K562 (cell line): ENCODE measurements at regions not wholly inside any gene's neighbourhood (a gene's known extent, or its start where the extent isn't known, plus 50 kb on each side); places are given as distances from the start of the nearest gene placed in this dataset.

ENCODE experiments used
- ATAC-seq: fragments of 200-7000 bp; cut with Tn5 transposase; 3 replicates; pipeline ENCODE4 v1.9.1; 2020; ENCODE audit warnings: moderate library complexity
- BruUV-seq: library from RNA; stranded (reverse); fragments of 400-500 nt; replicated peaks from 2 replicates; lab custom pipeline; 2021; lab: Mats Ljungman, UMichigan
- CTCF ChIA-PET: fragments of 300-600 bp; formaldehyde crosslinking; extraction: SDS; loops from one replicate; lab custom pipeline; 2021; ENCODE audit warnings: low intra/inter-chr PET ratio; lab: Yijun Ruan, JAX
- POLR2A ChIA-PET: fragments of 300-600, 350-650 bp; sonication (Branson Sonifier 250); formaldehyde crosslinking; extraction: SDS; loops from one replicate; lab custom pipeline; 2021; ENCODE audit warnings: antibody characterized with exemption, inconsistent platforms; lab: Yijun Ruan, JAX
- DNase-seq, 4 experiments: peaks; one replicate each; pipeline versions ENCODE4 v3.0.0 to v3.0.0-alpha.2; 2011 to 2018; ENCODE audit warnings: low spot score in 3 of 4, mixed read lengths in 3 of 4; ENCODE audit errors: extremely low read depth in 1 of 4
- FAIRE-seq: peaks from 2 replicates; lab custom pipeline; 2011; peaks lifted over from hg19 to GRCh38; lab: Jason Lieb, UNC
- H2AFZ ChIP-seq: 2 replicates; pipeline ENCODE4 v1.6.0; 2011; ENCODE audit warnings: low read depth, low read length, control low read depth, inconsistent platforms
- H3K27ac ChIP-seq: fragments of 200-600 bp; 3 replicates; pipeline ENCODE4 v1.8.0; 2011; ENCODE audit warnings: low read depth, mild to moderate bottlenecking, control low read depth, inconsistent platforms, low read length, moderate library complexity, mixed read lengths; ENCODE audit errors: extremely low read depth
- H3K27me3 ChIP-seq, 2 experiments: fragments of 300-600 bp in 1 of 2; 2 replicates in 1 of 2; 3 replicates in 1 of 2; pipeline versions ENCODE4 v1.6.0 to v1.8.0; 2011; ENCODE audit warnings: inconsistent platforms in 2 of 2, low read length in 2 of 2, mild to moderate bottlenecking in 1 of 2, mixed read lengths in 1 of 2, moderate library complexity in 1 of 2; ENCODE audit not compliant: control insufficient read depth in 2 of 2, insufficient read depth in 2 of 2
- H3K36me3 ChIP-seq: fragments of 300-600 bp; 3 replicates; pipeline ENCODE4 v1.8.0; 2011; ENCODE audit warnings: mild to moderate bottlenecking, low read length, inconsistent platforms; ENCODE audit not compliant: control insufficient read depth, insufficient read depth
- H3K4me1 ChIP-seq, 2 experiments: fragments of 200-600 bp in 1 of 2; replicated peaks in 1 of 2; 2 replicates in 1 of 2; 3 replicates in 1 of 2; pipeline versions ENCODE4 v1.5.1 to v1.8.0; 2011; ENCODE audit warnings: inconsistent platforms in 2 of 2, low read length in 2 of 2, mild to moderate bottlenecking in 1 of 2, mixed read lengths in 1 of 2, moderate library complexity in 1 of 2; ENCODE audit not compliant: control insufficient read depth in 2 of 2, insufficient read depth in 2 of 2
- H3K4me2 ChIP-seq: 2 replicates; pipeline ENCODE4 v1.6.1; 2011; ENCODE audit warnings: low read length, control low read depth, inconsistent platforms, mixed read lengths; ENCODE audit not compliant: insufficient read depth
- H3K4me3 ChIP-seq: fragments of 200-600 bp; sonication (generic), shearing (Covaris generic); 2 replicates; pipeline ENCODE4 v1.5.1; 2016; ENCODE audit warnings: control low read depth, inconsistent platforms
- H3K79me2 ChIP-seq: fragments of 200-600 bp; 3 replicates; pipeline ENCODE4 v1.8.0; 2011; ENCODE audit warnings: low read length, inconsistent platforms; ENCODE audit not compliant: control insufficient read depth, insufficient read depth
- H3K9ac ChIP-seq, 2 experiments: 2 replicates each; pipeline versions ENCODE4 v1.6.0 to v1.6.1; 2011; ENCODE audit warnings: low read depth in 2 of 2, low read length in 2 of 2, control low read depth in 1 of 2, inconsistent platforms in 1 of 2, mild to moderate bottlenecking in 1 of 2, mixed read lengths in 1 of 2; ENCODE audit not compliant: insufficient read depth in 1 of 2
- H3K9me1 ChIP-seq: one replicate; pipeline ENCODE4 v1.6.0; 2011; ENCODE audit warnings: inconsistent platforms, mild to moderate bottlenecking, low read length, moderate library complexity; ENCODE audit not compliant: control insufficient read depth, insufficient read depth
- H3K9me3 ChIP-seq: replicated peaks from 2 replicates; pipeline ENCODE4 v1.5.1; 2011; ENCODE audit warnings: low read depth, low read length, inconsistent platforms; ENCODE audit not compliant: control insufficient read depth, insufficient read depth
- H4K20me1 ChIP-seq: replicated peaks from 2 replicates; pipeline ENCODE4 v1.6.1; 2011; ENCODE audit warnings: low read length, inconsistent platforms, mixed read lengths; ENCODE audit not compliant: control insufficient read depth, insufficient read depth
- NR2C1 ChIP-seq, 2 experiments: fragments of 450-650 bp; IDR thresholded peaks; 2 replicates each; pipeline ENCODE4 v1.6.1; 2017; ENCODE audit warnings: mild to moderate bottlenecking in 2 of 2, antibody characterized with exemption in 1 of 2, inconsistent platforms in 1 of 2, missing compliant biosample characterization in 1 of 2, missing genetic modification characterization in 1 of 2
- WGBS: fragments of 100-300 bp; shearing (Covaris generic); methylation state at CpG from one replicate; pipeline ENCODE4 v1.1.6; 2016; ENCODE audit warnings: low coverage, mixed read lengths; ENCODE audit not compliant: insufficient coverage; ENCODE audit errors: missing lambda C conversion rate; 5-methylcytosine and 5-hydroxymethylcytosine counted together
- in situ Hi-C: fragments of 300-500 bp; cut with MboI; formaldehyde crosslinking; loops from 4 replicates; pipeline ENCODE4 v1.15.0; 2018; ENCODE audit warnings: inconsistent platforms, mixed read lengths
- intact Hi-C: fragments of 100-400 bp; cut with micrococcal nuclease; formaldehyde crosslinking; loops from 2 replicates; pipeline ENCODE4 v1.14.2; 2022
- TF ChIP-seq, protein P1 (sequence below), 3 experiments: IDR thresholded peaks in 2 of 3; conservative IDR thresholded peaks in 1 of 3; 2 replicates each; pipeline ENCODE4 v1.5.1; 2011 to 2012; ENCODE audit warnings: low read length in 3 of 3, mild to moderate bottlenecking in 3 of 3, control low read depth in 2 of 3, improper control_type of control experiment in 1 of 3, inconsistent platforms in 1 of 3, low read depth in 1 of 3, mixed read lengths in 1 of 3, moderate library complexity in 1 of 3; ENCODE audit not compliant: insufficient read depth in 2 of 3

DNA sequence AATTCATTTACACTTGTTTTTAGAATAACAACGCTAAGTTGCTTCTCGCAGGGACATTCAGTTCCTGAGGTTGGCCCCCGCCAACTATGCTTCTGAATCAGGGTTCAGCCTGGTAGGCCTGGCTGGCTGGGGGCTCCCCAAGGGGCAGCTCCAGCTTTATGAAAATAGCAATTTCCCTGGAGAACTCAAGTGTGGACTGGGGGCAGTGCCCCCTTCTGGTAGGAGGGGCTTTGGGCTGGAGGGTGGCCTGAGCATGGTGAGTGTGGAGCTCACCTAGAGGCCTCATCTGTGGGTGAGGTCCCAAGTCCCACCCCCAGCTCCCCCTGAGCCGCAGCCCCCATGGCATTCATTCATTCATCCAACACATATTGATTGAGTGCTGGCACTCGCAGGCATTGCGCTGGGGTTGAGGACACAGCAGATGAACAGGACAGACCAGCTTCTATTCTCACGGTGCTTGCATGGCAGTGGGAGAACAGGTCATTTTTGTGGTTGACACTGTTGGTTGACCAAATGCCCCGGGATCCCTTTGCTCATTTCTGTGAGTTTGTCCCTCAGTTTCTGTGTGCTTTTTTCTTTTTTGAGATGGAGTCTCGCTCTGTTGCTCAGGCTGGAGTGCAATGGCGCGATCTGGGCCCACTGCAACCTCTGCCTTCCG, 79.2 kb downstream of the UBIAD1 start:
- no peaks in the 10 kb centered on the region for H3K9me3 ChIP-seq
- H3K79me2 ChIP-seq = no peaks in the 10 kb centered on the region
- peaks cover 30 to 81% of the 10 kb centered on the region in 2 experiments for H3K27me3 ChIP-seq
- BruUV-seq = no TSS peak
- no peaks in the 10 kb centered on the region for H3K36me3 ChIP-seq
- intact Hi-C loops = no loop called here
- DNase-seq (no peak), ATAC-seq (peak; percentile 51; the same call in 2 of the 3 replicates), FAIRE-seq (no peak)
- no peaks in the 10 kb centered on the region for H3K4me1 ChIP-seq
- H4K20me1 ChIP-seq = no peaks in the 10 kb centered on the region
- no peak overlapping the region for H2AFZ ChIP-seq
- TF ChIP-seq NR2C1 (IDR thresholded peaks at IDR 0.05) (no peak), NR2C1 (tag; IDR thresholded peaks at IDR 0.05) (no peak)
- TF ChIP-seq, protein P1, sequence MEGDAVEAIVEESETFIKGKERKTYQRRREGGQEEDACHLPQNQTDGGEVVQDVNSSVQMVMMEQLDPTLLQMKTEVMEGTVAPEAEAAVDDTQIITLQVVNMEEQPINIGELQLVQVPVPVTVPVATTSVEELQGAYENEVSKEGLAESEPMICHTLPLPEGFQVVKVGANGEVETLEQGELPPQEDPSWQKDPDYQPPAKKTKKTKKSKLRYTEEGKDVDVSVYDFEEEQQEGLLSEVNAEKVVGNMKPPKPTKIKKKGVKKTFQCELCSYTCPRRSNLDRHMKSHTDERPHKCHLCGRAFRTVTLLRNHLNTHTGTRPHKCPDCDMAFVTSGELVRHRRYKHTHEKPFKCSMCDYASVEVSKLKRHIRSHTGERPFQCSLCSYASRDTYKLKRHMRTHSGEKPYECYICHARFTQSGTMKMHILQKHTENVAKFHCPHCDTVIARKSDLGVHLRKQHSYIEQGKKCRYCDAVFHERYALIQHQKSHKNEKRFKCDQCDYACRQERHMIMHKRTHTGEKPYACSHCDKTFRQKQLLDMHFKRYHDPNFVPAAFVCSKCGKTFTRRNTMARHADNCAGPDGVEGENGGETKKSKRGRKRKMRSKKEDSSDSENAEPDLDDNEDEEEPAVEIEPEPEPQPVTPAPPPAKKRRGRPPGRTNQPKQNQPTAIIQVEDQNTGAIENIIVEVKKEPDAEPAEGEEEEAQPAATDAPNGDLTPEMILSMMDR (IDR thresholded peaks at IDR 0.05 in 2 of 3, conservative IDR thresholded peaks at IDR 0.05 in 1 of 3; ENCODE audit: insufficient read depth in 2 of 3, low read depth in 1 of 3, low read length in 3 of 3) = peak; percentile 14 to 28 (median 18); a peak in 2 of 6 replicates
- POLR2A ChIA-PET = interaction anchor here (0.7 kb wide), 1 partner anchor 9 kb away, joined by 3 read pairs; no protein-coding TSS in a partner anchor
- in situ Hi-C loops = no loop called here
- no peak overlapping the region for H3K4me2 ChIP-seq
- CTCF ChIA-PET = no interaction called here
- no peaks in the 10 kb centered on the region for H3K9me1 ChIP-seq
- no peak overlapping the region for H3K9ac ChIP-seq
- H3K4me3 ChIP-seq = no peak overlapping the region
- H3K27ac ChIP-seq = no peak overlapping the region
- 17% methylated on average over 11 of the region's 12 CpGs for WGBS
